Trophoblast cell (in vitro differentiated cells and primary cell): ENCODE measurements at regions not wholly inside any gene's neighbourhood (a gene's known extent, or its start where the extent isn't known, plus 50 kb on each side); places are given as distances from the start of the nearest gene placed in this dataset.

Experiments
- DNase-seq, 2 donors: peaks; one replicate each; pipeline ENCODE4 v3.0.0-alpha.2; 2016
- H2AFZ ChIP-seq: 2 replicates; pipeline ENCODE4 v1.6.1; 2013; ENCODE audit warnings: low read length, moderate library complexity, mild to moderate bottlenecking; ENCODE audit not compliant: insufficient read depth, poor library complexity
- H2AK5ac ChIP-seq: 2 replicates; pipeline ENCODE4 v1.6.1; 2013; ENCODE audit warnings: mild to moderate bottlenecking, low read length
- H2BK120ac ChIP-seq: 2 replicates; pipeline ENCODE4 v1.6.1; 2013; ENCODE audit warnings: low read length, mild to moderate bottlenecking, moderate library complexity; ENCODE audit not compliant: insufficient read depth, poor library complexity
- H2BK12ac ChIP-seq: 2 replicates; pipeline ENCODE4 v1.6.1; 2013; ENCODE audit warnings: mild to moderate bottlenecking, low read length, moderate library complexity
- H2BK5ac ChIP-seq: 2 replicates; pipeline ENCODE4 v1.6.1; 2013; ENCODE audit warnings: low read length, low read depth, moderate library complexity, mild to moderate bottlenecking; ENCODE audit not compliant: poor library complexity
- H3K14ac ChIP-seq: 2 replicates; pipeline ENCODE4 v1.6.1; 2013; ENCODE audit warnings: mild to moderate bottlenecking, low read length
- H3K18ac ChIP-seq: 2 replicates; pipeline ENCODE4 v1.6.1; 2013; ENCODE audit warnings: mild to moderate bottlenecking, low read length
- H3K23ac ChIP-seq: 2 replicates; pipeline ENCODE4 v1.6.1; 2013; ENCODE audit warnings: low read length
- H3K27ac ChIP-seq: 2 replicates; pipeline ENCODE4 v1.5.1; 2013; ENCODE audit warnings: low read depth, mild to moderate bottlenecking, inconsistent platforms, low read length, moderate library complexity
- H3K27me3 ChIP-seq: 2 replicates; pipeline ENCODE4 v1.6.1; 2013; ENCODE audit warnings: inconsistent platforms, mild to moderate bottlenecking, low read length, moderate library complexity; ENCODE audit not compliant: insufficient read depth
- H3K36me3 ChIP-seq, 2 experiments: 1 replicate in 1 of 2; 2 replicates in 1 of 2; pipeline ENCODE4 v1.6.1; 2013; ENCODE audit warnings: low read length in 2 of 2, mild to moderate bottlenecking in 2 of 2, moderate library complexity in 1 of 2; ENCODE audit not compliant: insufficient read depth in 2 of 2, control insufficient read depth in 1 of 2
- H3K4ac ChIP-seq: 2 replicates; pipeline ENCODE4 v1.6.1; 2013; ENCODE audit warnings: low read depth, mild to moderate bottlenecking, low read length, moderate library complexity
- H3K4me1 ChIP-seq, 2 experiments: 1 replicate in 1 of 2; 2 replicates in 1 of 2; pipeline ENCODE4 v1.6.1; 2013; ENCODE audit warnings: low read length in 2 of 2, mild to moderate bottlenecking in 2 of 2, moderate library complexity in 1 of 2; ENCODE audit not compliant: insufficient read depth in 2 of 2, control insufficient read depth in 1 of 2
- H3K4me2 ChIP-seq: 2 replicates; pipeline ENCODE4 v1.6.1; 2013; ENCODE audit warnings: inconsistent platforms, mild to moderate bottlenecking, low read length, moderate library complexity
- H3K4me3 ChIP-seq: 2 replicates; pipeline ENCODE4 v1.5.1; 2013; ENCODE audit warnings: mild to moderate bottlenecking, low read depth, low read length, inconsistent platforms
- H3K79me1 ChIP-seq: one replicate; pipeline ENCODE4 v1.6.1; 2013; ENCODE audit warnings: low read length
- H3K79me2 ChIP-seq: 2 replicates; pipeline ENCODE4 v1.6.1; 2013; ENCODE audit warnings: low read length, mild to moderate bottlenecking; ENCODE audit not compliant: control insufficient read depth, insufficient read depth, poor library complexity
- H3K9ac ChIP-seq: 2 replicates; pipeline ENCODE4 v1.6.1; 2013; ENCODE audit warnings: mild to moderate bottlenecking, low read length
- H3K9me3 ChIP-seq: 2 replicates; pipeline ENCODE4 v1.6.1; 2013; ENCODE audit warnings: low read depth, mild to moderate bottlenecking, control low read depth, inconsistent platforms, low read length; ENCODE audit not compliant: insufficient read depth
- H4K12ac ChIP-seq: 2 replicates; pipeline ENCODE4 v1.6.1; 2013; ENCODE audit warnings: low read depth, mild to moderate bottlenecking, low read length, moderate library complexity
- H4K8ac ChIP-seq: 2 replicates; pipeline ENCODE4 v1.6.1; 2013; ENCODE audit warnings: low read depth, mild to moderate bottlenecking, low read length, moderate library complexity
- H4K91ac ChIP-seq: one replicate; pipeline ENCODE4 v1.6.1; 2013; ENCODE audit warnings: low read depth, mild to moderate bottlenecking, low read length, moderate library complexity
- WGBS: extraction: QIAGEN DNeasy Blood & Tissue Kit; methylation state at CpG from one replicate; pipeline ENCODE4 v1.1.7; 2013; ENCODE audit warnings: missing lambda C conversion rate; ENCODE audit not compliant: insufficient read length, insufficient coverage; ENCODE audit errors: extremely low coverage; 5-methylcytosine and 5-hydroxymethylcytosine counted together

- Histone ChIP-seq H3K79me1 (no peaks in the 10 kb centered on the region), H2AFZ (no peak overlapping the region), H3K9me3 (peaks cover 2% of the 10 kb centered on the region), H3K36me3 (no peaks in the 10 kb centered on the region), H3K27ac (no peak overlapping the region), H2BK12ac (no peak overlapping the region), H3K9ac (no peak overlapping the region), H3K18ac (no peak overlapping the region), H3K14ac (no peak overlapping the region), H4K8ac (no peak overlapping the region), H3K79me2 (no peaks in the 10 kb centered on the region), H3K27me3 (no peaks in the 10 kb centered on the region), H2BK120ac (no peak overlapping the region), H2BK5ac (no peak overlapping the region), H3K4me1 (peaks cover 0 to 6% of the 10 kb centered on the region in 2 experiments), H4K91ac (no peak overlapping the region), H2AK5ac (no peak overlapping the region), H3K4me3 (no peak overlapping the region), H4K12ac (no peak overlapping the region), H3K23ac (no peak overlapping the region), H3K4me2 (no peak overlapping the region), H3K4ac (no peak overlapping the region)
- WGBS, result no CpG with 5 or more reads among the region's 9 CpGs
- DNase-seq, result no peak
These were observed 91.8 kb upstream of the CLDN5 start for GRCh38 chr22:19615867-19616581.

DNA sequence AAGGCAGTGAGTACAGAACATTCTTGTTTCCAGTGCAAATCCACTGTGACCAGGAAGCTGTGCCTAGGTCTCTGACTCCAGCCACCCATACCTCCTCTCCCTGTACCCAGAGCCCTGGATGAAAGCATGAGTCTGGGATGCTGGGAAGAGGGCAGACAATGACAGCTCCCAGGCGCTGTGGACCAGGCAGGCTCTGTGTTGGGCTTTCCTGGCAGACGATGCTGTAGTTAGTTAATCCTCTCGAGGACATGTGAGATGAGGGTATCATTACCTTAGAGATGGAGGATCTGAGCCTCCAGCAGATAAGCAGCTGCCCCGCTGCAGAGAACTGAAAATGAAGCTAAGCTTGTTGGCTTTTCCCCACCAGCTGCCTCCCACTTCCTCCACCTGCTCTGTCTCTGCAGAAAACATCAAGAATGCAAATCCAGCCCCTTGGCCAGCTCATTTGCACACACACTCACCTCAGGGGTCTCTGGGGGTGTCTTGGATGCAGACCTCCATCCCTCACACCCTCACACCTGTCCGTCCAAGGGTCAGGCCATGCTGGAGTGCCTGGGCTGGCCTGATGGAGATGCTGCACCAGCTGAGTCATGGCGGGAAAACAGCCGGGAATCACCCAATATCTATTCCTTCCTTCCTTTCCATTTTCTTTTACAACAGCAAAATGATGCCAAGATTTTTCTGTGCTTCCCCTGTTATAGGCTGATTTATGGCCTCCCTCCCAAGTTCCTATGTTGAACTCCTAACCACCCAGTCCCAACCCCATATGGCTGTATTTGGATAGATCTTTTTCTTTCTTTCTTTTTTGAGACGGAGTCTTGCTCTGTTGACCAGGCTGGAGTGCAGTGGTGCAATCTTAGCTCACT lies 94.9 kb upstream of the SEPTIN5 start:
- Histone ChIP-seq H3K36me3 (no peaks in the 10 kb centered on the region), H3K79me1 (no peaks in the 10 kb centered on the region), H3K27me3 (no peaks in the 10 kb centered on the region), H2AK5ac (no peak overlapping the region), H3K27ac (no peak overlapping the region), H3K18ac (no peak overlapping the region), H3K9me3 (peaks cover 2% of the 10 kb centered on the region), H3K4me3 (no peak overlapping the region), H3K4ac (no peak overlapping the region), H4K12ac (no peak overlapping the region), H3K14ac (no peak overlapping the region), H4K91ac (no peak overlapping the region), H2AFZ (no peak overlapping the region), H4K8ac (no peak overlapping the region), H2BK120ac (no peak overlapping the region), H3K4me1 (peaks cover 0 to 14% of the 10 kb centered on the region in 2 experiments), H2BK12ac (no peak overlapping the region), H3K4me2 (no peak overlapping the region), H3K23ac (no peak overlapping the region), H3K9ac (no peak overlapping the region), H2BK5ac (no peak overlapping the region), H3K79me2 (no peaks in the 10 kb centered on the region)
- no peak for DNase-seq
- no CpG with 5 or more reads among the region's 8 CpGs for WGBS

GRCh38 chr22:19620742-19621371 lies 93.4 kb upstream of the SEPTIN5 start:
- Histone ChIP-seq H4K8ac (no peak overlapping the region), H4K12ac (no peak overlapping the region), H3K18ac (no peak overlapping the region), H3K4ac (no peak overlapping the region), H2BK120ac (no peak overlapping the region), H2AK5ac (no peak overlapping the region), H2BK5ac (no peak overlapping the region), H4K91ac (no peak overlapping the region), H3K14ac (no peak overlapping the region), H3K9me3 (no peaks in the 10 kb centered on the region), H3K36me3 (no peaks in the 10 kb centered on the region), H3K27ac (no peak overlapping the region), H3K4me2 (no peak overlapping the region), H2AFZ (no peak overlapping the region), H3K27me3 (no peaks in the 10 kb centered on the region), H3K9ac (no peak overlapping the region), H3K79me1 (no peaks in the 10 kb centered on the region), H3K79me2 (no peaks in the 10 kb centered on the region), H2BK12ac (no peak overlapping the region), H3K23ac (no peak overlapping the region), H3K4me3 (no peak overlapping the region), H3K4me1 (peaks cover 0 to 14% of the 10 kb centered on the region in 2 experiments)
- DNase-seq, result no peak
- no CpG with 5 or more reads among the region's 21 CpGs for WGBS

- Histone ChIP-seq H4K8ac (no peak overlapping the region), H3K9me3 (no peaks in the 10 kb centered on the region), H2AFZ (no peak overlapping the region), H2BK12ac (no peak overlapping the region), H3K79me2 (no peaks in the 10 kb centered on the region), H3K27me3 (no peaks in the 10 kb centered on the region), H3K27ac (no peak overlapping the region), H4K91ac (no peak overlapping the region), H3K14ac (peak overlapping the region; percentile 20), H4K12ac (no peak overlapping the region), H3K79me1 (no peaks in the 10 kb centered on the region), H3K4me2 (no peak overlapping the region), H3K4me1 (peaks cover 0 to 14% of the 10 kb centered on the region in 2 experiments), H3K36me3 (no peaks in the 10 kb centered on the region), H3K9ac (no peak overlapping the region), H2BK5ac (no peak overlapping the region), H2AK5ac (no peak overlapping the region), H2BK120ac (no peak overlapping the region), H3K4me3 (no peak overlapping the region), H3K23ac (no peak overlapping the region), H3K4ac (no peak overlapping the region), H3K18ac (no peak overlapping the region)
- WGBS, result no CpG with 5 or more reads among the region's 18 CpGs
- DNase-seq, result no peak
These were observed 92.8 kb upstream of the SEPTIN5 start for GRCh38 chr22:19621373-19622060.
